SKM-1 (cell line): ENCODE measurements at regions not wholly inside any gene's neighbourhood (a gene's known extent, or its start where the extent isn't known, plus 50 kb on each side); places are given as distances from the start of the nearest gene placed in this dataset.
"Not testable (repeated sequence)": the region's sequence is repeated elsewhere in the genome, so short reads cannot be mapped to it uniquely, and the experiment has no call there.

ENCODE experiments used
- DNase-seq: peaks from one replicate; lab custom pipeline; 2025; ENCODE audit not compliant: unreplicated experiment; lab: John Stamatoyannopoulos, UW

DNA sequence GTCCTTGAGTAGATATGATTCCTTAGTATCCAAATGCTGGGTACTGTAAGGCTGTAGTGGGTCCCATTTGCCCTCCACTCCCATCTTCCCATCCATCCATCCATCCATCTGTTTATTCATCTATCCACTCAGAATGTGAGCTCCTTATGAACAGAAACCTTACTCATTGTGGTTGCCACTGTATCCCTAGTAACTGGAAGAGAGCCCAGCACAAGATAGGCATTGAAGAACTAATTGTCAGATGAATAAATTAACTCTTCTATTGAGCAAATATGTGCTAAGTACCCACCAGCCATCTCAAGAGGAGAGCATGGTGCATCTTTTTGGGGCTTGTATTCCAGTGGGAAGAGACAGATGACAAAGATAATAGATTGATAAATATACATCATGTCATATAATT lies 86.4 kb upstream of the SEZ6L start:
- DNase-seq: no peak

DNA sequence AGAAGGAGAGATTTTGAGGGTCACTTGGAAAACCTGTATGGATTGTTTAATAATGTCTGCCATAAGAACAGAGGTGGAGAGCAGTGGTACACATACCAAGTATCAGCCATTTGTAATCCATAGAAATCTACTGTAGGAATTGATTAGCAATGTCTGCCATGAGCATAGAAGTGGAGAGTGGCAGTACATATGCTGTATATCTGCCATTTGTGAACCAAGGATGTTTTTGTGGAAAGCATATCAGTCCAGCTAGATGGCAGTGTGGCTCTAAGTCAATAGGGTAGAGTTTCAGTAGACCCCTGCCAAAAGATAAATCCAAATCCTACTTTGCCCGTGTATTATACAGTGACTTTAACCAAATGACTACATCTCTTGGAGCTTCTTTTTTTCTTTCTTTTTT lies 82.9 kb upstream of the SEZ6L start:
- DNase-seq: no peak

- no peak for DNase-seq
Observed at GRCh38 chr22:26087816-26088215, 81.4 kb upstream of the SEZ6L start.

- DNase-seq: no peak
Observed at GRCh38 chr22:26090821-26091220, 78.4 kb upstream of the SEZ6L start.

GRCh38 chr22:26094497-26094896 lies 74.8 kb upstream of the SEZ6L start:
- not testable (repeated sequence) for DNase-seq

GRCh38 chr22:26095256-26095956 lies 73.9 kb upstream of the SEZ6L start:
- peak; percentile 53 for DNase-seq

GRCh38 chr22:26097411-26097810 lies 71.9 kb upstream of the SEZ6L start:
- DNase-seq: no peak

GRCh38 chr22:26097840-26098239 lies 71.4 kb upstream of the SEZ6L start:
- DNase-seq: no peak

- DNase-seq: no peak
Observed at GRCh38 chr22:26103023-26103422, 66.2 kb upstream of the SEZ6L start.

DNA sequence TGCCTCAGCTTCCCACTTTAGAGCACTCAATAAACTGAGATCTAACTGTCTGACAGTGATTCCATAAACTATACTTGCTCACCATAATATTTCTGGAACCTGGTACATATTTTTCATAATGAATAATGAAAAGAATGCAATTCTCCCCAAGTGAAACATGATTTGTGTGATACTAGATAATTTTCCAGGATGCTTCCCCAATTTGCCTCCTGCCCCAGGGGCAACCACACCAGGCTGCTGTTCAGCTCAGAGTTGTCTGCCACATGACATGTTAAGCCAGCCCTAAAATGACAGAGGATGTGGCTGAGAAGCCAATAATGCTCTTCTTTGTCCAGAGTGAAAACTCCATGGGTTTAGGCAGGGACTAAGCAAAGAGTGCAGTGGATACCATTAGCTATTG lies 62.9 kb upstream of the SEZ6L start:
- no peak for DNase-seq

GRCh38 chr22:26109686-26110315 lies 59.5 kb upstream of the SEZ6L start:
- DNase-seq: no peak

GRCh38 chr22:26114826-26115225 lies 54.4 kb upstream of the SEZ6L start:
- no peak for DNase-seq

- no peak for DNase-seq
Observed at GRCh38 chr22:26115266-26115665, 54.0 kb upstream of the SEZ6L start.
